H1 (cell line): ENCODE measurements at regions not wholly inside any gene's neighbourhood (a gene's known extent, or its start where the extent isn't known, plus 50 kb on each side); places are given as distances from the start of the nearest gene placed in this dataset.

Experiments used
- CTCF ChIA-PET: fragments of 300-600 bp; sonication (Branson Sonifier 250); formaldehyde crosslinking; loops from one replicate; lab custom pipeline; 2021; ENCODE audit not compliant: partially characterized antibody; lab: Charles Lee
- POLR2A ChIA-PET: fragments of 300-600 bp; sonication (Branson Sonifier 250); formaldehyde crosslinking; loops from one replicate; lab custom pipeline; 2021; ENCODE audit warnings: inconsistent platforms; ENCODE audit not compliant: partially characterized antibody; lab: Charles Lee
- DNase-seq, 2 experiments: peaks; one replicate each; pipeline versions ENCODE4 v3.0.0 to v3.0.0-alpha.2; 2010 to 2022; ENCODE audit warnings: low spot score in 2 of 2, low read depth in 1 of 2, mixed read lengths in 1 of 2
- FAIRE-seq: peaks from 2 replicates; lab custom pipeline; 2011; peaks lifted over from hg19 to GRCh38; lab: Jason Lieb, UNC
- H2AFZ ChIP-seq: 2 replicates; pipeline ENCODE4 v1.8.1; 2012; ENCODE audit warnings: low read length, inconsistent platforms
- H2AK5ac ChIP-seq: 2 replicates; pipeline ENCODE4 v1.6.1; 2013; ENCODE audit warnings: low read depth, low read length
- H2BK120ac ChIP-seq: replicated peaks from 2 replicates; pipeline ENCODE3; 2013; ENCODE audit warnings: low read depth, low read length, inconsistent platforms
- H2BK12ac ChIP-seq: 2 replicates; pipeline ENCODE4 v1.6.1; 2013; ENCODE audit warnings: low read depth, low read length
- H2BK15ac ChIP-seq: 2 replicates; pipeline ENCODE4 v1.6.1; 2013; ENCODE audit warnings: low read length
- H2BK20ac ChIP-seq: 2 replicates; pipeline ENCODE4 v1.6.1; 2013; ENCODE audit warnings: low read length
- H2BK5ac ChIP-seq: 2 replicates; pipeline ENCODE4 v1.6.1; 2013; ENCODE audit warnings: low read depth, low read length
- H3K14ac ChIP-seq: 2 replicates; pipeline ENCODE4 v1.6.1; 2013; ENCODE audit warnings: inconsistent platforms; ENCODE audit not compliant: insufficient read length
- H3K18ac ChIP-seq: 2 replicates; pipeline ENCODE4 v1.6.1; 2013; ENCODE audit warnings: low read length; ENCODE audit errors: extremely low read depth
- H3K23ac ChIP-seq: 2 replicates; pipeline ENCODE4 v1.6.1; 2013; ENCODE audit warnings: inconsistent platforms; ENCODE audit not compliant: insufficient read length
- H3K23me2 ChIP-seq: 2 replicates; pipeline ENCODE4 v1.6.1; 2013; ENCODE audit warnings: low read depth, low read length
- H3K27ac ChIP-seq: 2 replicates; pipeline ENCODE4 v1.6.1; 2011; ENCODE audit warnings: low read depth, low read length, inconsistent platforms
- H3K27me3 ChIP-seq, 4 experiments: replicated peaks in 1 of 4; 1 replicate in 1 of 4; 2 replicates in 3 of 4; pipeline versions ENCODE4 v1.6.1 to v1.8.1; 2011 to 2013; ENCODE audit warnings: low read length in 3 of 4, mild to moderate bottlenecking in 3 of 4, inconsistent platforms in 2 of 4, mixed read lengths in 2 of 4, moderate library complexity in 1 of 4; ENCODE audit not compliant: control insufficient read depth in 3 of 4, insufficient read depth in 3 of 4; ENCODE audit errors: extremely low read depth in 1 of 4
- H3K36me3 ChIP-seq, 4 experiments: 2 replicates each; pipeline versions ENCODE4 v1.6.1 to v1.8.1; 2011 to 2013; ENCODE audit warnings: mild to moderate bottlenecking in 4 of 4, low read length in 3 of 4, moderate library complexity in 2 of 4, control low read depth in 1 of 4, inconsistent platforms in 1 of 4; ENCODE audit not compliant: insufficient read depth in 4 of 4, control insufficient read depth in 2 of 4
- H3K4ac ChIP-seq: replicated peaks from 2 replicates; pipeline ENCODE3; 2013; ENCODE audit warnings: low read length, low read depth, mixed read lengths, inconsistent platforms; ENCODE audit not compliant: insufficient read length
- H3K4me1 ChIP-seq, 4 experiments: replicated peaks in 1 of 4; 1 replicate in 1 of 4; 2 replicates in 3 of 4; pipeline versions ENCODE4 v1.6.1 to v1.8.1; 2011 to 2013; ENCODE audit warnings: low read length in 3 of 4, inconsistent platforms in 2 of 4, mixed read lengths in 1 of 4; ENCODE audit not compliant: insufficient read depth in 4 of 4, control insufficient read depth in 3 of 4
- H3K4me2 ChIP-seq, 2 experiments: 2 replicates each; pipeline versions ENCODE4 v1.6.1 to v1.8.1; 2011 to 2013; ENCODE audit warnings: low read depth in 2 of 2, low read length in 2 of 2, control low read depth in 1 of 2, inconsistent platforms in 1 of 2, mild to moderate bottlenecking in 1 of 2; ENCODE audit not compliant: insufficient read depth in 1 of 2
- H3K4me3 ChIP-seq, 4 experiments: fragments of 200-600, 300-600 bp in 1 of 4; sonication (generic), shearing (Covaris generic), sonication (Bioruptor Twin) in 1 of 4; 2 replicates each; pipeline versions ENCODE4 v1.5.1 to v1.8.1; 2011 to 2016; ENCODE audit warnings: low read length in 4 of 4, low read depth in 3 of 4, control low read depth in 2 of 4, inconsistent platforms in 2 of 4, mild to moderate bottlenecking in 2 of 4, mixed read lengths in 1 of 4, moderate library complexity in 1 of 4; ENCODE audit not compliant: insufficient read depth in 2 of 4; ENCODE audit errors: extremely low read depth in 1 of 4
- H3K56ac ChIP-seq: replicated peaks from 2 replicates; pipeline ENCODE3; 2013; ENCODE audit warnings: low read depth, mild to moderate bottlenecking, mixed read lengths, low read length, inconsistent platforms; ENCODE audit not compliant: insufficient read length
- H3K79me1 ChIP-seq: 2 replicates; pipeline ENCODE4 v1.6.1; 2013; ENCODE audit warnings: low read depth, low read length, control low read depth
- H3K79me2 ChIP-seq, 2 experiments: 2 replicates each; pipeline versions ENCODE4 v1.6.1 to v1.8.1; 2012 to 2013; ENCODE audit warnings: low read length in 2 of 2, mild to moderate bottlenecking in 2 of 2, inconsistent platforms in 1 of 2; ENCODE audit not compliant: insufficient read depth in 2 of 2, control insufficient read depth in 1 of 2
- H3K9ac ChIP-seq, 4 experiments: replicated peaks in 1 of 4; 1 replicate in 1 of 4; 2 replicates in 3 of 4; pipeline versions ENCODE4 v1.6.1 to v1.8.1; 2011 to 2013; ENCODE audit warnings: low read depth in 3 of 4, low read length in 3 of 4, control low read depth in 2 of 4, mild to moderate bottlenecking in 2 of 4, moderate library complexity in 2 of 4, inconsistent platforms in 1 of 4; ENCODE audit errors: extremely low read depth in 1 of 4
- H3K9me3 ChIP-seq, 2 experiments: 2 replicates each; pipeline versions ENCODE4 v1.6.1 to v1.8.1; 2012 to 2013; ENCODE audit warnings: mild to moderate bottlenecking in 2 of 2, moderate library complexity in 2 of 2, control low read depth in 1 of 2, inconsistent platforms in 1 of 2, low read depth in 1 of 2, low read length in 1 of 2, mixed read lengths in 1 of 2; ENCODE audit not compliant: insufficient read depth in 2 of 2
- H4K20me1 ChIP-seq, 2 experiments: replicated peaks in 1 of 2; 2 replicates each; pipeline versions ENCODE3 to v1.8.1; 2011 to 2013; ENCODE audit warnings: inconsistent platforms in 2 of 2, low read length in 2 of 2, mild to moderate bottlenecking in 1 of 2; ENCODE audit not compliant: insufficient read depth in 2 of 2, control insufficient read depth in 1 of 2
- H4K5ac ChIP-seq: 2 replicates; pipeline ENCODE4 v1.6.1; 2013; ENCODE audit warnings: low read length, low read depth, mixed read lengths, inconsistent platforms; ENCODE audit not compliant: insufficient read length
- H4K8ac ChIP-seq: 2 replicates; pipeline ENCODE4 v1.8.0; 2013; ENCODE audit warnings: mild to moderate bottlenecking, moderate library complexity, low read length, inconsistent platforms; ENCODE audit not compliant: insufficient read depth; ENCODE audit errors: extremely low read depth
- H4K91ac ChIP-seq: replicated peaks from 2 replicates; pipeline ENCODE3; 2013; ENCODE audit warnings: low read length, mixed read lengths, inconsistent platforms; ENCODE audit not compliant: insufficient read length
- CHD7 ChIP-seq: fragments of 300-600 bp; sonication (generic); IDR thresholded peaks from 2 replicates; pipeline ENCODE4 v1.7.1; 2012; ENCODE audit warnings: low read length, moderate library complexity, mild to moderate bottlenecking, inconsistent platforms; ENCODE audit not compliant: insufficient replicate concordance
- WGBS, 2 experiments: shearing (Covaris generic) in 1 of 2; methylation state at CpG; one replicate each; pipeline versions ENCODE4 v1.1.6 to v1.1.7; 2013 to 2015; ENCODE audit warnings: low lambda C conversion rate in 2 of 2, mixed read lengths in 2 of 2, inconsistent platforms in 1 of 2, low coverage in 1 of 2, missing lambda C conversion rate in 1 of 2; ENCODE audit not compliant: insufficient replicate concordance in 2 of 2, insufficient coverage in 1 of 2, insufficient read length in 1 of 2; ENCODE audit errors: extremely low coverage in 1 of 2, missing lambda C conversion rate in 1 of 2; 5-methylcytosine and 5-hydroxymethylcytosine counted together

GRCh38 chr1:208934933-208935332, 648.6 kb upstream of the CAMK1G start:
- H3K27ac ChIP-seq, result no peak overlapping the region
- H3K56ac ChIP-seq, result no peak overlapping the region
- no peak for FAIRE-seq
- peak in 1 of 2 experiments; percentile 7 for DNase-seq
- no peaks in the 10 kb centered on the region for H3K9me3 ChIP-seq
- H3K23me2 ChIP-seq, result no peaks in the 10 kb centered on the region
- H3K4ac ChIP-seq, result no peak overlapping the region
- POLR2A ChIA-PET, result no interaction called here
- no peaks in the 10 kb centered on the region for H3K79me1 ChIP-seq
- no peak overlapping the region for H2BK15ac ChIP-seq
- H3K18ac ChIP-seq, result no peak overlapping the region
- H2AK5ac ChIP-seq, result no peak overlapping the region
- H2BK120ac ChIP-seq, result no peak overlapping the region
- no peak overlapping the region for H4K8ac ChIP-seq
- no peak overlapping the region for H4K91ac ChIP-seq
- H3K79me2 ChIP-seq, result no peaks in the 10 kb centered on the region
- no peaks in the 10 kb centered on the region for H3K4me1 ChIP-seq
- no peak overlapping the region for H2BK20ac ChIP-seq
- no peak overlapping the region for H3K14ac ChIP-seq
- H4K20me1 ChIP-seq, result no peaks in the 10 kb centered on the region
- no peak overlapping the region for H2BK5ac ChIP-seq
- no peak overlapping the region for H2AFZ ChIP-seq
- no peak overlapping the region for H2BK12ac ChIP-seq
- H3K27me3 ChIP-seq, result no peaks in the 10 kb centered on the region
- no peak overlapping the region for H3K23ac ChIP-seq
- H3K9ac ChIP-seq, result no peak overlapping the region
- H3K36me3 ChIP-seq, result no peaks in the 10 kb centered on the region
- no peak overlapping the region for H3K4me3 ChIP-seq
- WGBS, 2 experiments, result 75% methylated on average over 6 of the region's 6 CpGs; no CpG with 5 or more reads in 1 of the 2 experiments
- H4K5ac ChIP-seq, result no peak overlapping the region
- CTCF ChIA-PET, result interaction anchor here (0.8 kb wide), 1 partner anchor 268 kb away, joined by 3 read pairs; no protein-coding TSS in a partner anchor
- no peak overlapping the region for H3K4me2 ChIP-seq
- TF ChIP-seq CHD7, result no peak
